GM12891 (cell line): ENCODE measurements at regions not wholly inside any gene's neighbourhood (a gene's known extent, or its start where the extent isn't known, plus 50 kb on each side); places are given as distances from the start of the nearest gene placed in this dataset.
"Not testable (repeated sequence)": the region's sequence is repeated elsewhere in the genome, so short reads cannot be mapped to it uniquely, and the experiment has no call there.

Experiments
- DNase-seq: peaks from one replicate; pipeline ENCODE4 v3.0.0; 2011; ENCODE audit warnings: low spot score; ENCODE audit not compliant: insufficient read length
- FAIRE-seq: peaks from 2 replicates; lab custom pipeline; 2011; peaks lifted over from hg19 to GRCh38; lab: Jason Lieb, UNC
- PAX5 ChIP-seq: IDR thresholded peaks from 2 replicates; pipeline ENCODE4 v1.6.1; 2011; ENCODE audit warnings: low read length, moderate library complexity, mild to moderate bottlenecking; ENCODE audit not compliant: insufficient read depth, severe bottlenecking
- POLR2A ChIP-seq: IDR thresholded peaks from 2 replicates; pipeline ENCODE4 v1.6.1; 2011; ENCODE audit warnings: low read depth, low read length, control low read depth
- POLR2AphosphoS5 ChIP-seq: IDR thresholded peaks from 2 replicates; pipeline ENCODE4 v1.6.1; 2011; ENCODE audit warnings: low read depth, low read length, control low read depth
- POU2F2 ChIP-seq: IDR thresholded peaks from 2 replicates; pipeline ENCODE4 v1.6.1; 2011; ENCODE audit warnings: low read depth, mild to moderate bottlenecking, control low read depth, low read length, moderate library complexity
- SPI1 ChIP-seq: IDR thresholded peaks from 2 replicates; pipeline ENCODE4 v1.6.1; 2011; ENCODE audit warnings: low read depth, low read length, control low read depth
- TAF1 ChIP-seq: IDR thresholded peaks from 2 replicates; pipeline ENCODE4 v1.6.1; 2011; ENCODE audit warnings: low read depth, low read length, control low read depth

DNA sequence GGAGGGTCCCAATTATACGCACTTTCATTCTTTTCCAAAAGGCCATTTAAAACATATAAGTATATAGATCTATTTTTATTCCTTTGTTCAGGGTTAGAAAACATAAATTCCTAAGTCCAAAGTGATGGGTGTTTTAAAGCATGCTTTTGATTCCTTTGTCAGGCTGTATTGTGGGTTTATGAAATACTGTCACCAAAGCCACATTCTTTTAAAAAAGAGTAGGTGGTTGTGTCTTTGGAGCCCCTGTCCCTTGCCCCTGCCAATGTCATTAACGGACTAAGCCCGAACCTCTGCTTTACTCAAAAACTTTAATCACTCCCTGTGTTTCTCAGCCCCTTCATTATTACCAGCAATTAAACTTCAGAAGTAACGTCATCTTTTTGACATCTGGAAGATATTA lies 104.9 kb upstream of the APCDD1 start:
- FAIRE-seq = no peak
- no peak for TF ChIP-seq POLR2A
- TF ChIP-seq SPI1 = no peak
- no peak for TF ChIP-seq PAX5
- TF ChIP-seq POU2F2 = no peak
- no peak for TF ChIP-seq POLR2AphosphoS5
- TF ChIP-seq TAF1 = no peak
- no peak for DNase-seq

DNA sequence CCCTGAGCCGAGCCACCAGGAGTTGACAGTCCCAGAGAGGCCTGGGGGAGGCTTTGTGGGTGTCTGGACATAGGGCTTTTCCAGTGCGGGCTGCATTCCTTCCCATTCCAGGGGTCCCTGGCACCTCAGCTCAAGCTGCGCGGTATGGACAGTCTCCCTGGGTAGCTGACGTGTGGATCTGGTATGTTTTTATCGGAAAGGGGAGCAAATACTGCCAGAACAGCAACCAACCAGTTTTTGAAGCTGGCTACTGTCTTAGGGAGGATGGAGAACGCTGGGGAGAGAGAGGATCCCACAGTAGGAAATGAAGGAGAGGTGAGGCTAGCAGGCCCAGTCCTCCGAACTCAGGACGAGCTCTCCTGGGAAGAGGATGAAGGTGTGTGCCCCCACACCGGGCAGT lies 103.8 kb upstream of the APCDD1 start:
- FAIRE-seq (no peak), DNase-seq (no peak)
- TF ChIP-seq SPI1 = no peak
- no peak for TF ChIP-seq POLR2AphosphoS5
- TF ChIP-seq PAX5 = no peak
- TF ChIP-seq POLR2A = no peak
- TF ChIP-seq TAF1 = no peak
- no peak for TF ChIP-seq POU2F2

DNA sequence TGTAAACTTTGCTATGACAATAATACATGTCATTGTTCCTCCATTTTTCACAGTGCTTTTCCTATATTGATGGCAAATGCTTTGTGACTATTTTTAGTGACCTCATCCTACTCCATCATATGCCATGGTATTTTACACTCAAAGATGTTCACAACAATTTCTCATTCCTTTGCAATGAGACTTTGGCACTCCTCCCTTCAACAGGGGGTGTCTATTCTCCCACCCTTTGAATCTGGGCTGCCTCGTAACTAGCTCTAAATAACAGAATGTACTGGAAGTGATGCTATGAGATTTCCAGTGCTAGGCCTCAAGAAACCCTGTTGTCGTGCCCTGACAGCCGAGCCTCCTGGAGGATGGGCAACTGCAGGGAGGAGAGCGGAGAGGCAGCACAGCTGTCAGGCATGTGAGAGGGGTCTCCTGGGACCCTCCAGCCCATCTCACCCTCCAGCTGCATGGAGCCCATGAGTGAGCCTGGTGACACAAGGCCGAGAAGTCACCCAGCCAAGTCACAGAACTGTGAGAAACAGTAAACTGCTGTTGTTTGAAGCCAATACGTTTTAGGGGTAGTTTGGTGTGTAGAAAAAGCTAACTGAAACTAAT lies 103.1 kb upstream of the APCDD1 start:
- TF ChIP-seq PAX5 = no peak
- no peak for DNase-seq
- no peak for FAIRE-seq

DNA sequence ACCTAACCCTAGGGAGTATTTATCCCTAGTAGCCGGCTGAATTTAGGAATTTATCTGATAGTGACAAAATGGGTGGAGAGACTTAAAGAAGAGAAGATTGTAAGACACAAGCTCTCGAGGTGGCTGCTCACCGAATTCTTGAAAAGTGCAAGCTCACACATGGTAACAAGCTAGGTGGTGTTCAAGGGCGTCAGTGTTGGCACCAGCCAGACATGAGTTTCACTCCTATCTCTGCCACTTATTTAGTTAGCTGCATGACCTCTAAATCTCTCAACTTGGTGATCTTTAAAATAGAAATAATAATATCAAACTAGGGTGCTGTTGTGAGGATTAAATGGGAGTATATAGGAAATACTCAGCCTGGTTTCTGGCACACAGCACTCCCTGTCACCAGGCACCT lies 102.6 kb upstream of the APCDD1 start:
- no peak for FAIRE-seq
- no peak for DNase-seq
- TF ChIP-seq POU2F2 (no peak), TAF1 (no peak), SPI1 (no peak), POLR2AphosphoS5 (no peak), POLR2A (no peak)

DNA sequence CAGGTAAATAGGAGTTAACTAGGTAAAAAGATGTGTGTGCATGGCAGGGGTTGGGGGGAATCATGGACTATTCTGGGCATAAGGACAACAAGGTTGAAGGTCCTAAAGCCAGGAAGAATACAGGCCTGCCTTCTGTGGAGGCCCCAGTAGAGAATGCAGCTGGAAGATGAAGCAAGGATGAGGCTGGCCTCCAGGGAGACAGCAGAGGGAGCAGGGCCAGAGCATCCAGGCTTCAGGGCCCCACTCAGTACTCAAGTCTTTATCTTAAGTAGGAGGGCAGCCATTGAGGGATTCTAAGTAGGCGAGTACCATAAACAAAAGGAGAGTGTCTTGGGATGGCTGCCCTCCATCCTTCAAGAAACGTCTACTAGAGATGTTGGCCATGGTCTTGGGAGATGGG lies 101.8 kb upstream of the APCDD1 start:
- TF ChIP-seq POLR2AphosphoS5 (no peak), POLR2A (no peak), TAF1 (no peak)
- no peak for FAIRE-seq
- DNase-seq = no peak

DNA sequence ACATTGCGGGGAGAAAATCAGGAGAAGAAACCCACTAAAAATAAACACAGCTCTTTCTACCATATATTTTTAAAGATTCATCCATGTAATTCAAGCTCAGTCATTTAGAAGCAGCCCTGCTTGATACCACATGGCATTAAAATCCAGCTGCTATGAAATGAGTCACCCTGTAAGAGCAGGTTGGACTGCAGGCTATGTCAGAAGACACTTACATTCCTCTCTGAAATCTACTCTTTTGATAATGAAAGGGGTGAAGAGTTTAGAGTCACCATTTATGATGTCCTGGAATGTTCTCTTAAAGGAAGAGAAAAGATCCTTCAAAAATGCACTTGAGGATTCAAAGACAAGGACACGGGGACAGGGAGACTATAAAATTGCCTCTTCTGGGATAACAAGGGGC lies 100.6 kb upstream of the APCDD1 start:
- DNase-seq (no peak), FAIRE-seq (no peak)
- TF ChIP-seq POLR2AphosphoS5 (no peak), TAF1 (no peak), PAX5 (no peak), POU2F2 (no peak), POLR2A (no peak), SPI1 (no peak)

DNA sequence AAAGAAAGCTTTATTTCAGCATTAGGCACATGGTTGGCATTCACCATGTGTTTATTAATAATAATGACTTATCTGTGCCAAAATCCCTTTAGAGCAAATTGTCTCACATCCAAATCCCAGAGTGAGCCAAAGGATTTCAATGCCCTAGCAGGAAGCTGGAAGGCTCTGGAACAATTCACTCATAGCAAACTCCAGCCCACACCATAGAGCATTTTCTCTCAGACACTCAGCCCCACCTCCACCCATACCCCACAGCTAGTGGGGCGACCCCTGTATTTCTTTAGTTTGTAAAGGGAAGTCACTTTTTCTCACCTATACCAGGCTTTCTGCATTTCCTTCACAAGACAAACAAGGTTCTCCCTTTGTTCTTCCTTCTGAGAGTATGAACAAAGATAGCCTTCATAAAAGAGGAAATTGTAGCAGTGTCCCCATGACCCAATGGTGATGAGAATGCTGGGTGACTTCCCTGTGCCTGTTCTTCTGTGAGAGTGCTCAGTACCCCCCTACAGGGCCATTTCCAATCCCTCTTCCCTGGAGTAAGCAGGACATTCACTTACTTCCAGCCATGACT lies 100.1 kb upstream of the APCDD1 start:
- DNase-seq (no peak), FAIRE-seq (no peak)
- no peak for TF ChIP-seq POU2F2
- no peak for TF ChIP-seq SPI1
- no peak for TF ChIP-seq TAF1
- no peak for TF ChIP-seq PAX5
- no peak for TF ChIP-seq POLR2A
- no peak for TF ChIP-seq POLR2AphosphoS5

DNA sequence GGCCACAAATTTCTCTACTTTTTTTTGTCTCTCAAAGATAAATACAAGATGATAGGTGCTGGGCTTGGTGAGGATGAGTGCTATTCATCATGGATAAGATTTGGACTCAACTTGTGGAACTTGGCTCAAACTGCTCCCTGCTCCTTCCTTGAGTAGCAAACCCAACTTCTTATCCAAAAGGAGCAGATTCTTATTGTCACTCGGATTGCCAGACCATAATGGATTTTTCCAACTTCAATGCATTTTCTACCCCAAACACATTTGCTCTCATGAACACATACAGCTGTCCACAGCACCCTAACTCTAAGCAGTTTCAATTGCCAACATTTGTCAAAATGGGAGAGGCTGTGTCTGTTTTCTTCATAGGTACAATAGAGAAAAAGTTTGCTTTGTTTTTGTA lies 99.5 kb upstream of the APCDD1 start:
- no peak for FAIRE-seq
- TF ChIP-seq POLR2A (no peak), POLR2AphosphoS5 (no peak), SPI1 (no peak), PAX5 (no peak), POU2F2 (no peak), TAF1 (no peak)
- DNase-seq = no peak

DNA sequence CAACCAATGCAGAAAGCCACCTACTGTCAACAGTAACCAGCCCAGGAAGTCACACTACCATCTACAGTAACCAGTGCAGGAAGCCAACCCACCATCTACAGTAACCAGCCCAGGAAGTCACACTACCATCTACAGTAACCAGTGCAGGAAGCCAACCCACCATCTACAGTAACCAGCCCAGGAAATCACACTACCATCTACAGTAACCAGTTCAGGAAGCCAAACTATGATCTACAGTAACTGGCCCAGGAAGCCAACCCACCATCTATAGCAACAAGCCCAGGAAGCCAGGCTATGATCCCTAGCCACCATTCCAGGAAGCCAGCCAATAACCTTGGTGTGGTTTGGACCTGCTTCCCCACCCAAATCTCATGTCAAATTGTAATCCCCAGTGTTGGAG lies 97.4 kb upstream of the APCDD1 start:
- peak; percentile 59 for FAIRE-seq
- DNase-seq = not testable (repeated sequence)

DNA sequence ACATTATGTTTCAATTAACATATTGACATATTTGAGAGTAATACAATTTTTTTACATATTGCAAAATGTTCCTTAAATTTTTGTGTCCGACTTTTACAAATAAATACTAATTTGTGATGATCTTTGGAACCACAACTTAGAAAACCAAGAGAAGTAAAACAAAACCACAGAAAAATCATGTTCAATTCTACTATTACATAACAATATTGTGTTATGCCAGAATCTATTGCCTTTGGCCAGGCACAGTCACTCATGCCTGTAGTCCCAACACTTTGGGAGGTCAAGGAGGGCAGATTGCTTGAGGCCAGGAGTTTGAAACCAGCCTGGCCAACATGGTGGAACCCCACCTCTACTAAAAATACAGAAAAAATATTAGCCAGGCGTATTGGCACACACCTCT lies 92.8 kb upstream of the APCDD1 start:
- no peak for DNase-seq
- no peak for FAIRE-seq
- TF ChIP-seq TAF1 = no peak
- no peak for TF ChIP-seq PAX5
- TF ChIP-seq POLR2AphosphoS5 = no peak
- no peak for TF ChIP-seq POU2F2

DNA sequence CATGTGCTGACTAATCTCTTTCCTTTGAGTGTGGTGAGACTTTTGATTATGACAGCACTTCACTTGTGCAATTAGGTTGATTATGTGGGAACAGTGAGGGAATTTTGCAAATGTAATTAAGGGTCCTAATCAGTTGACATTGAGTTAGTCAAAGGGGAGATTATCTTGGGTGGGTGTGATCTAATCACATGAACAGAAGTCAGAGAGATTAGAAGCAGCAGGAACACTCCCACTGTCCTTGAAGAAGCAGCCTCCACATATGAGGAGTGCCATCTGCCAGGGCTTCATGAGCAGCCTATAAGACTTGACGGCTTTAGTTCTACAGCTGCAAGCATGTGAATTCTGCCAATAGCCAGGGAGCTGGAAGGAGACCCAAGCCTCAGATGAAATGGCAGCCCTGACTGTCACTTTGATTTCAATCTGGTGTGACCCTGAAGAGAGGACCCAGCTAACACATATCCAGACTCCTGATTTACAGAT lies 89.4 kb upstream of the APCDD1 start:
- no peak for DNase-seq
- TF ChIP-seq POLR2AphosphoS5 = no peak
- TF ChIP-seq PAX5 = no peak
- TF ChIP-seq TAF1 = no peak
- no peak for TF ChIP-seq SPI1
- TF ChIP-seq POLR2A = no peak
- TF ChIP-seq POU2F2 = no peak
- FAIRE-seq = no peak
